ENCODE measurements at regions not wholly inside any gene's neighbourhood (a gene's known extent, or its start where the extent isn't known, plus 50 kb on each side); places are given as distances from the start of the nearest gene placed in this dataset.

GRCh38 chr4:138439143-138439581, 197.0 kb upstream of the SLC7A11 start:
- ATAC-seq: peak; percentile 54; the same call in 1 of the 2 replicates
- intact Hi-C loops (cut with micrococcal nuclease): no loop called here

GRCh38 chr4:138438608-138439007, 196.5 kb upstream of the SLC7A11 start:
- CTCF ChIA-PET: no interaction called here
- BruUV-seq (replicated peaks): no TSS peak
- no peak overlapping the region for H3K9ac ChIP-seq (ENCODE audit: low read length)

More at GRCh38 chr4:138439143-138439581, 197.0 kb upstream of the SLC7A11 start:
- no peak overlapping the region for H3K27ac ChIP-seq (ENCODE audit: low read length)
- DNase-seq: peak; percentile 30
- BruUV-seq (replicated peaks): no TSS peak
- H3K27me3 ChIP-seq (ENCODE audit: low read length): no peaks in the 10 kb centered on the region
- no peaks in the 10 kb centered on the region for H4K20me1 ChIP-seq (ENCODE audit: low read length)
- TF ChIP-seq EZH2 (IDR thresholded peaks at IDR 0.05; ENCODE audit: low read length, unreplicated experiment) (no peak), CTCF (conservative IDR thresholded peaks at IDR 0.05; ENCODE audit: low read depth, low read length) (no peak), EZH2phosphoT487 (IDR thresholded peaks at IDR 0.05; ENCODE audit: borderline replicate concordance, low read length) (no peak)
- H3K4me3 ChIP-seq (ENCODE audit: low read length): no peak overlapping the region
- H3K4me2 ChIP-seq (ENCODE audit: low read length): 0 out of 2 replicates have a peak overlapping the region, but pooled peaks have one; percentile 19
- peak overlapping the region; percentile 16; the same call in 1 of the 2 replicates for H2AFZ ChIP-seq (ENCODE audit: low read length)
- ChIA-PET POLR2A (ENCODE audit: unreplicated experiment) (no interaction called here), CTCF (no interaction called here)
- no peaks in the 10 kb centered on the region for H3K36me3 ChIP-seq (ENCODE audit: low read depth, low read length)
- no peaks in the 10 kb centered on the region for H3K9me2 ChIP-seq (replicated peaks; ENCODE audit: low read length)
- H3K9ac ChIP-seq (ENCODE audit: low read length): no peak overlapping the region
- no peaks in the 10 kb centered on the region for H3K9me3 ChIP-seq (ENCODE audit: low read length)
- no peaks in the 10 kb centered on the region for H3F3A ChIP-seq (ENCODE audit: low read length, unreplicated experiment)
- H3K79me2 ChIP-seq (ENCODE audit: low read length): no peaks in the 10 kb centered on the region
- peaks cover 10% of the 10 kb centered on the region for H3K4me1 ChIP-seq (ENCODE audit: insufficient read depth, low read length)

More at GRCh38 chr4:138438608-138439007, 196.5 kb upstream of the SLC7A11 start:
- H4K20me1 ChIP-seq (ENCODE audit: low read length): no peaks in the 10 kb centered on the region
- H3K79me2 ChIP-seq (ENCODE audit: low read length): no peaks in the 10 kb centered on the region
- 0 out of 2 replicates have a peak overlapping the region, but pooled peaks have one; percentile 19 for H3K4me2 ChIP-seq (ENCODE audit: low read length)
- intact Hi-C loops (cut with micrococcal nuclease): no loop called here
- H3F3A ChIP-seq (ENCODE audit: low read length, unreplicated experiment): no peaks in the 10 kb centered on the region
- TF ChIP-seq CTCF (conservative IDR thresholded peaks at IDR 0.05; ENCODE audit: low read depth, low read length) (no peak), EZH2 (IDR thresholded peaks at IDR 0.05; ENCODE audit: low read length, unreplicated experiment) (no peak), EZH2phosphoT487 (IDR thresholded peaks at IDR 0.05; ENCODE audit: borderline replicate concordance, low read length) (no peak)
- H3K9me2 ChIP-seq (replicated peaks; ENCODE audit: low read length): no peaks in the 10 kb centered on the region
- no peak for ATAC-seq
- peak overlapping the region; percentile 16; the same call in 1 of the 2 replicates for H2AFZ ChIP-seq (ENCODE audit: low read length)
- H3K4me1 ChIP-seq (ENCODE audit: insufficient read depth, low read length): peaks cover 10% of the 10 kb centered on the region
- no peak overlapping the region for H3K27ac ChIP-seq (ENCODE audit: low read length)
- no peaks in the 10 kb centered on the region for H3K9me3 ChIP-seq (ENCODE audit: low read length)
- POLR2A ChIA-PET (ENCODE audit: unreplicated experiment): no interaction called here
- DNase-seq: no peak
- no peaks in the 10 kb centered on the region for H3K36me3 ChIP-seq (ENCODE audit: low read depth, low read length)
- no peak overlapping the region for H3K4me3 ChIP-seq (ENCODE audit: low read length)
- no peaks in the 10 kb centered on the region for H3K27me3 ChIP-seq (ENCODE audit: low read length)

Measured in PC-3 (cell line).